Endothelial cell of umbilical vein (primary cell): ENCODE measurements at regions not wholly inside any gene's neighbourhood (a gene's known extent, or its start where the extent isn't known, plus 50 kb on each side); places are given as distances from the start of the nearest gene placed in this dataset.

Source experiments
- EZH2 ChIP-seq: IDR thresholded peaks from 2 replicates; pipeline ENCODE4 v1.6.1; 2012; ENCODE audit warnings: borderline replicate concordance, low read depth, mild to moderate bottlenecking, moderate library complexity, low read length, inconsistent platforms; ENCODE audit not compliant: severe bottlenecking
- GATA2 ChIP-seq: IDR thresholded peaks from 2 replicates; pipeline ENCODE4 v1.7.0; 2011; ENCODE audit warnings: low read depth, mild to moderate bottlenecking, moderate library complexity, mixed read lengths, low read length; ENCODE audit not compliant: insufficient read length, insufficient read depth
- JUN ChIP-seq: IDR thresholded peaks from 2 replicates; pipeline ENCODE4 v1.6.1; 2011; ENCODE audit warnings: borderline replicate concordance, low read depth; ENCODE audit not compliant: insufficient read length, insufficient read depth
- POLR2A ChIP-seq: IDR thresholded peaks from 2 replicates; pipeline ENCODE4 v1.6.1; 2012; ENCODE audit warnings: low read depth, mild to moderate bottlenecking, control low read depth, low read length
- POLR2AphosphoS5 ChIP-seq: IDR thresholded peaks from 2 replicates; pipeline ENCODE4 v1.6.1; 2012; ENCODE audit warnings: low read depth, mild to moderate bottlenecking, control low read depth, low read length, moderate library complexity; ENCODE audit not compliant: insufficient read depth
- TF ChIP-seq, protein P1 (sequence below), 2 donors: IDR thresholded peaks; 1 replicate in 1 of 2; 2 replicates in 1 of 2; pipeline ENCODE4 v1.5.1; 2011; ENCODE audit warnings: low read length in 2 of 2, mild to moderate bottlenecking in 2 of 2, moderate library complexity in 2 of 2, control low read depth in 1 of 2, inconsistent platforms in 1 of 2, low read depth in 1 of 2; ENCODE audit not compliant: insufficient read depth in 1 of 2; ENCODE audit errors: extremely low read depth in 1 of 2
- TF ChIP-seq, protein P2 (sequence below): IDR thresholded peaks from 2 replicates; pipeline ENCODE4 v1.6.1; 2011; ENCODE audit not compliant: insufficient read depth, insufficient read length

DNA sequence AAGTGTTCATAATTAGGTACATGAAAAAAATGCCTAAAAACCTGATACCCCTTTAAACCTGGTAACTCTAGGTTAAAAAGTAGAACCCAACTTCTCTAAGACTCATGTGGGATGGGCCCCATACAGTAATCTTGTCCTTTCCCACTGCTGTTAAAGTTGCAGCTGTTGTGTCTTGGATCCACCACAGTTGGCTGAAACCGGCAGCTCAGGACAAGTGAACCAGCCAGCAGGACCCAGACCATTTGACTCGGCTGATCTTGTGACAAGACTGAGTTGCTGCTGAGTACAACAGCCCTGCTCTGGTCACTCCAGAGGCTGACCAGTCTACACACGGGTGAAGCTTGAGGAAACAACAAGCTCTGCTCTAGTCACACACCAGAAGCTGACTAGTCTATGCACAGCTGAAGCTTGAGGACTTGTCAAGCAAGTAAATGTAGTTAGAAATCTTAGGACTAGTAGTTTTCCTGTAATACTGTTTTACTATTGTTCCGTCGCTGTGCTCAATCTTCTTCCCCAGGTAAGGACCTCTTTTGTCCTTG is 60.6 kb downstream of the DHRS2 start:
- TF ChIP-seq POLR2A (no peak), JUN (no peak), POLR2AphosphoS5 (no peak), EZH2 (no peak), GATA2 (no peak)
- TF ChIP-seq, protein P1, sequence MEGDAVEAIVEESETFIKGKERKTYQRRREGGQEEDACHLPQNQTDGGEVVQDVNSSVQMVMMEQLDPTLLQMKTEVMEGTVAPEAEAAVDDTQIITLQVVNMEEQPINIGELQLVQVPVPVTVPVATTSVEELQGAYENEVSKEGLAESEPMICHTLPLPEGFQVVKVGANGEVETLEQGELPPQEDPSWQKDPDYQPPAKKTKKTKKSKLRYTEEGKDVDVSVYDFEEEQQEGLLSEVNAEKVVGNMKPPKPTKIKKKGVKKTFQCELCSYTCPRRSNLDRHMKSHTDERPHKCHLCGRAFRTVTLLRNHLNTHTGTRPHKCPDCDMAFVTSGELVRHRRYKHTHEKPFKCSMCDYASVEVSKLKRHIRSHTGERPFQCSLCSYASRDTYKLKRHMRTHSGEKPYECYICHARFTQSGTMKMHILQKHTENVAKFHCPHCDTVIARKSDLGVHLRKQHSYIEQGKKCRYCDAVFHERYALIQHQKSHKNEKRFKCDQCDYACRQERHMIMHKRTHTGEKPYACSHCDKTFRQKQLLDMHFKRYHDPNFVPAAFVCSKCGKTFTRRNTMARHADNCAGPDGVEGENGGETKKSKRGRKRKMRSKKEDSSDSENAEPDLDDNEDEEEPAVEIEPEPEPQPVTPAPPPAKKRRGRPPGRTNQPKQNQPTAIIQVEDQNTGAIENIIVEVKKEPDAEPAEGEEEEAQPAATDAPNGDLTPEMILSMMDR (IDR thresholded peaks at IDR 0.05; ENCODE audit: extremely low read depth in 1 of 2, insufficient read depth in 1 of 2, low read depth in 1 of 2, low read length in 2 of 2): no peak
- TF ChIP-seq, protein P2, sequence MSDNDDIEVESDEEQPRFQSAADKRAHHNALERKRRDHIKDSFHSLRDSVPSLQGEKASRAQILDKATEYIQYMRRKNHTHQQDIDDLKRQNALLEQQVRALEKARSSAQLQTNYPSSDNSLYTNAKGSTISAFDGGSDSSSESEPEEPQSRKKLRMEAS: no peak
